Gastrocnemius medialis (tissue), 4 donors: ENCODE measurements at regions not wholly inside any gene's neighbourhood (a gene's known extent, or its start where the extent isn't known, plus 50 kb on each side); places are given as distances from the start of the nearest gene placed in this dataset.

Experiments
- ATAC-seq, 2 donors: fragments of 150-250 bp; one replicate each; pipeline ENCODE4 v1.9.1; 2016
- DNase-seq, 2 donors: peaks; one replicate each; pipeline ENCODE4 v3.0.0-alpha.2; 2019
- H3K27ac ChIP-seq, 4 donors: fragments of 200-600 bp; sonication (generic); 1 replicate in 1 of 4; 2 replicates in 3 of 4; pipeline ENCODE4 v1.5.1; 2016 to 2018; ENCODE audit warnings: mild to moderate bottlenecking in 2 of 4, moderate library complexity in 1 of 4
- H3K27me3 ChIP-seq, 3 donors: fragments of 200-600 bp; sonication (generic) in 2 of 3; 1 replicate in 1 of 3; 2 replicates in 2 of 3; pipeline versions ENCODE4 v1.5.1 to v1.6.0; 2016 to 2019; ENCODE audit warnings: mild to moderate bottlenecking in 1 of 3, moderate library complexity in 1 of 3
- H3K36me3 ChIP-seq, 2 donors: fragments of 200-600 bp; sonication (generic) in 1 of 2; one replicate each; pipeline ENCODE4 v1.5.1; 2017 to 2018
- H3K4me1 ChIP-seq, 2 donors: fragments of 200-600 bp; sonication (generic) in 1 of 2; one replicate each; pipeline ENCODE4 v1.5.1; 2016 to 2017; ENCODE audit warnings: mild to moderate bottlenecking in 2 of 2
- H3K4me3 ChIP-seq, 4 donors: fragments of 200-600 bp; sonication (generic) in 3 of 4; 1 replicate in 1 of 4; 2 replicates in 3 of 4; pipeline ENCODE4 v1.5.1; 2016 to 2019; ENCODE audit warnings: mild to moderate bottlenecking in 2 of 4
- H3K9me3 ChIP-seq, 3 donors: fragments of 200-600 bp; sonication (generic) in 2 of 3; 1 replicate in 1 of 3; 2 replicates in 2 of 3; pipeline ENCODE4 v1.5.1; 2016 to 2019
- POLR2A ChIP-seq, 2 donors: fragments of 450-650 bp; IDR thresholded peaks; one replicate each; pipeline ENCODE4 v1.6.1; 2017; ENCODE audit warnings: antibody characterized with exemption in 2 of 2, mild to moderate bottlenecking in 2 of 2, moderate library complexity in 2 of 2
- in situ Hi-C, 4 donors: fragments of 200-750 bp; cut with MboI; loops; one replicate each; pipeline versions ENCODE4 v1.15.0 to v1.8.0; 2017; ENCODE audit warnings: low sequenced_read_pairs in 4 of 4
- intact Hi-C: fragments of 100-400 bp; cut with DNase I; formaldehyde crosslinking; loops from one replicate; pipeline ENCODE4 v1.15.1; 2023; ENCODE audit warnings: low total_unique reads
- TF ChIP-seq, protein P1 (sequence below), 5 experiments: fragments of 450-650 bp in 3 of 5; fragments of 200-600 bp in 2 of 5; sonication (generic) in 2 of 5; IDR thresholded peaks in 4 of 5; conservative IDR thresholded peaks in 1 of 5; 1 replicate in 4 of 5; 2 replicates in 1 of 5; pipeline ENCODE4 v1.5.1; 2016 to 2019; ENCODE audit warnings: antibody characterized with exemption in 5 of 5, mild to moderate bottlenecking in 3 of 5, moderate library complexity in 3 of 5

DNA sequence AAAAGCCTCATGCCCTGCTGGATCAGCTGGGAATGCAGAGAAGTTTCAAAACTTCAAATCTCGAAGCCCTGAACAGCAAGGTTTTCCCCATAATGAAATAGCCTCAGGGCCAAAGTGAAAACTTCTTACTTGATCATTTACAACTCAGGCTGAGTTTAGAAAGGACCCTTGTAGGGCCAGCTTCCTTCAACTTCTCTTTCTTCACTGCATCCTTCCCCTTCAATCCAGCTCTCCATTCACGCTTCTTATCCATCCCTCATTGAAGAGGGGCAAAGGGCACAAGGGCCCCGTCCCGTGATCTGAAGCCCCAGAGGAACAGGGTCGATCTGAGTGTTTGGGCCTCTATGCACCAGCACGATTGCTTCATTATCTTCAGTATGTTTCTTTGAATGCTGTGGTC lies 392.2 kb upstream of the CELF2 start:
- no peaks in the 10 kb centered on the region for H3K36me3 ChIP-seq
- in situ Hi-C loops: no loop called here

DNA sequence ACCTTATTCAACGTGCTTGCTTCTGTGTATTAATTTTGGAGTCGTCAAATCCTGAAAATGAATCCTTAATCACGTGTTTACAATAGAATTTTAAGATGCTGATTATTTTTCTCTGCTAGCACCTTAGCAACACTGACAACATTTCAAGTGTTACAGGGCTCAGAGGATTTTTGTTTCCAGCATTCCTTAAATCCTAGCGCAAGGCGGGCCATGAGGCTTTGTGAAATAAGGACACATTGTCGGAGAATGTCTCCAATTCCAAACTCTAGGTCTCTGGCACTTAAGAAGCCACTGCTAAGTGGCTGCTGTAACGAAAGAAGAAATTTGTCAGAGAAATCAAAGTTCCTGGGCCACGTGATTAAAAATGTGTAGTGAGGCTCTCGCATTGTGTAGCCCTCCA lies 390.9 kb upstream of the CELF2 start:
- Histone ChIP-seq H3K27ac (no peak overlapping the region), H3K27me3 (no peaks in the 10 kb centered on the region), H3K9me3 (no peaks in the 10 kb centered on the region), H3K4me1 (no peaks in the 10 kb centered on the region), H3K4me3 (no peak overlapping the region), H3K36me3 (no peaks in the 10 kb centered on the region)
- in situ Hi-C loops: no loop called here
- intact Hi-C loops: no loop called here
- DNase-seq (no peak), ATAC-seq (no peak)
- TF ChIP-seq POLR2A (IDR thresholded peaks at IDR 0.05): no peak
- TF ChIP-seq, protein P1, sequence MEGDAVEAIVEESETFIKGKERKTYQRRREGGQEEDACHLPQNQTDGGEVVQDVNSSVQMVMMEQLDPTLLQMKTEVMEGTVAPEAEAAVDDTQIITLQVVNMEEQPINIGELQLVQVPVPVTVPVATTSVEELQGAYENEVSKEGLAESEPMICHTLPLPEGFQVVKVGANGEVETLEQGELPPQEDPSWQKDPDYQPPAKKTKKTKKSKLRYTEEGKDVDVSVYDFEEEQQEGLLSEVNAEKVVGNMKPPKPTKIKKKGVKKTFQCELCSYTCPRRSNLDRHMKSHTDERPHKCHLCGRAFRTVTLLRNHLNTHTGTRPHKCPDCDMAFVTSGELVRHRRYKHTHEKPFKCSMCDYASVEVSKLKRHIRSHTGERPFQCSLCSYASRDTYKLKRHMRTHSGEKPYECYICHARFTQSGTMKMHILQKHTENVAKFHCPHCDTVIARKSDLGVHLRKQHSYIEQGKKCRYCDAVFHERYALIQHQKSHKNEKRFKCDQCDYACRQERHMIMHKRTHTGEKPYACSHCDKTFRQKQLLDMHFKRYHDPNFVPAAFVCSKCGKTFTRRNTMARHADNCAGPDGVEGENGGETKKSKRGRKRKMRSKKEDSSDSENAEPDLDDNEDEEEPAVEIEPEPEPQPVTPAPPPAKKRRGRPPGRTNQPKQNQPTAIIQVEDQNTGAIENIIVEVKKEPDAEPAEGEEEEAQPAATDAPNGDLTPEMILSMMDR (IDR thresholded peaks at IDR 0.05 in 4 of 5, conservative IDR thresholded peaks at IDR 0.05 in 1 of 5): no peak

More for the DNA sequence above, 392.2 kb upstream of the CELF2 start:
- intact Hi-C loops: no loop called here
- Histone ChIP-seq H3K4me1 (no peaks in the 10 kb centered on the region), H3K9me3 (no peaks in the 10 kb centered on the region), H3K4me3 (no peak overlapping the region), H3K27me3 (no peaks in the 10 kb centered on the region), H3K27ac (peak overlapping the region in 1 of 4 donors; percentile 50)
- no peak for ATAC-seq
- no peak for DNase-seq
- TF ChIP-seq, protein P1 (IDR thresholded peaks at IDR 0.05 in 4 of 5, conservative IDR thresholded peaks at IDR 0.05 in 1 of 5): no peak
- no peak for TF ChIP-seq POLR2A (IDR thresholded peaks at IDR 0.05)

DNA sequence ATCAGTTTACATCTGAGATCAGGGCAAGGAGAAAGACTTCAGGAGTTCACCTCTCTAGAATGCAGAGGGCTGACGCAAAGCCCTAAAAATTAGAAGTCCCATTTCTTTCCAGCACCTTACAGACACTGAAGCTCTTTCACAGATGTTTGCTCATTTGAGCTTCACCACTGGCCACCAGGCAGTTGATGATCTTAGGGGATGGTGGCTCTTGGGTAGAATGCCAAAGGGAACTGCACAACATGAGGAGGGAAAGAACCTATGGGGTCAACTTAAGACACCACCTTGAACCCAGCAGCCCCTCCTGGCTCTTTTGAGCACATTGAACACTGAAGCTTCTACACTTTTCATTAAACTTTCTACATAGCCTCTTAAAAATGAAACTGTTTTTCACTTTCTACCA lies 390.3 kb upstream of the CELF2 start:
- TF ChIP-seq POLR2A (IDR thresholded peaks at IDR 0.05): no peak
- TF ChIP-seq, protein P1 (IDR thresholded peaks at IDR 0.05 in 4 of 5, conservative IDR thresholded peaks at IDR 0.05 in 1 of 5): no peak
- no peaks in the 10 kb centered on the region for H3K27me3 ChIP-seq
- no peaks in the 10 kb centered on the region for H3K4me1 ChIP-seq
- ATAC-seq: no peak
- H3K36me3 ChIP-seq: no peaks in the 10 kb centered on the region
- no peaks in the 10 kb centered on the region for H3K9me3 ChIP-seq
- intact Hi-C loops (no loop called here), in situ Hi-C loops (no loop called here)
- H3K4me3 ChIP-seq: no peak overlapping the region
- DNase-seq: no peak
- no peak overlapping the region for H3K27ac ChIP-seq

DNA sequence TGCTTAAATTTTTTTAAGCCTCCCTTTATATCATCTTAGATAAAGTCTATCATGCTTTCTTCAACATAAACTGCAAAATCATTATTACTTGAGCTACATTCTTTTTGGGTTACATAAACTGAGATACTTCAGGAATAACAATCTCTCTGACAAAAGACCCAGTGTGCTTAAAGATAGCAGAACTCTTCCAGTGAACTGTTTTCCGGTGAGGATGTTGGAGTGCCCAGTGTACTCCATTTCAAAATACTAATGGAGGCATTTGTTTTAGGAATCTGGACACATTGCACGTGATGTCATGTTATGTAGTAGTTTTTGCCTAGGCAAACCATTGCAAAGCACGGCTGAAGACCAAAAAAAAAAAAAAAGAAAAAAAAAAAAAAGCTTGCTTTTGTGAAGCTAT lies 388.2 kb upstream of the CELF2 start:
- intact Hi-C loops: no loop called here
- H3K9me3 ChIP-seq: peaks cover 0 to 4% (median 0%) of the 10 kb centered on the region in 3 donors
- in situ Hi-C loops: no loop called here
- H3K4me1 ChIP-seq: no peaks in the 10 kb centered on the region
- TF ChIP-seq, protein P1 (IDR thresholded peaks at IDR 0.05 in 4 of 5, conservative IDR thresholded peaks at IDR 0.05 in 1 of 5): no peak
- no peak for TF ChIP-seq POLR2A (IDR thresholded peaks at IDR 0.05)
- H3K4me3 ChIP-seq: no peak overlapping the region
- no peaks in the 10 kb centered on the region for H3K27me3 ChIP-seq
- no peak for DNase-seq
- no peak for ATAC-seq
- no peak overlapping the region for H3K27ac ChIP-seq
- no peaks in the 10 kb centered on the region for H3K36me3 ChIP-seq

DNA sequence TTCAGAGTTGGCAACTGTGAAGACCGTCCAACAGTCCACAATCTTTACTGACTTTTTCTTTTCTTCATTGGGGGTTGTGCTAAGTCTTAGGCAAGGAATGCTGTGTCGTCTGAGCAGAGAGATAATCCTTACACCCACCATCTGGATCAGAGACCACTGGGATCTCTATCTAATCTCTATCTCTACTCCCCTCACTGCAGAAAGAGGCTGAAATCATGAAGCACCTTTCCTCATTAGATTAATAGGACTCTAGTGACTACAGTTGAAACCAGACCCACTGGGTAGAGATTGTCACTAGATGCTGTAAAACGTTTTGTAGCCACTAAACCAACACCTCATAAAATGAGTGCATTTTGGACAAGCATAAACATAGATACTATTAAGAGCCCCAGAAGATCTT lies 387.4 kb upstream of the CELF2 start:
- ATAC-seq: no peak
- H3K4me1 ChIP-seq: no peaks in the 10 kb centered on the region

More for the DNA sequence above, 387.4 kb upstream of the CELF2 start:
- Histone ChIP-seq H3K27me3 (no peaks in the 10 kb centered on the region), H3K9me3 (peaks cover 0 to 4% (median 0%) of the 10 kb centered on the region in 3 donors), H3K4me3 (no peak overlapping the region), H3K27ac (no peak overlapping the region), H3K36me3 (no peaks in the 10 kb centered on the region)
- in situ Hi-C loops: no loop called here
- TF ChIP-seq POLR2A (IDR thresholded peaks at IDR 0.05): no peak
- TF ChIP-seq, protein P1 (IDR thresholded peaks at IDR 0.05 in 4 of 5, conservative IDR thresholded peaks at IDR 0.05 in 1 of 5): no peak
- no peak for DNase-seq
- intact Hi-C loops: no loop called here
